DND-41 (cell line): ENCODE measurements at regions not wholly inside any gene's neighbourhood (a gene's known extent, or its start where the extent isn't known, plus 50 kb on each side); places are given as distances from the start of the nearest gene placed in this dataset.

Experiments used
- ATAC-seq: fragments of 200-7000 bp; cut with Tn5 transposase; 3 replicates; pipeline ENCODE4 v1.9.1; 2021; ENCODE audit warnings: low read depth; ENCODE audit not compliant: insufficient read depth
- DNase-seq: peaks from one replicate; pipeline ENCODE4 v3.0.0-alpha.2; 2020
- H2AFZ ChIP-seq: 2 replicates; pipeline ENCODE4 v1.6.0; 2012; ENCODE audit warnings: low read depth, low read length
- H3K27ac ChIP-seq: 2 replicates; pipeline ENCODE4 v1.5.1; 2012; ENCODE audit warnings: low read length, inconsistent platforms
- H3K27me3 ChIP-seq: fragments of 200-600 bp; sonication (generic); 2 replicates; pipeline ENCODE4 v1.6.0; 2012; ENCODE audit warnings: low read length, mild to moderate bottlenecking, inconsistent platforms; ENCODE audit not compliant: insufficient read depth, poor library complexity
- H3K36me3 ChIP-seq: 2 replicates; pipeline ENCODE4 v1.5.1; 2012; ENCODE audit warnings: low read length, inconsistent platforms; ENCODE audit not compliant: insufficient read depth
- H3K4me1 ChIP-seq: 2 replicates; pipeline ENCODE4 v1.5.1; 2012; ENCODE audit warnings: mild to moderate bottlenecking, low read length; ENCODE audit not compliant: insufficient read depth
- H3K4me2 ChIP-seq: 2 replicates; pipeline ENCODE4 v1.6.0; 2012; ENCODE audit warnings: mild to moderate bottlenecking, moderate library complexity, low read length, inconsistent platforms; ENCODE audit not compliant: insufficient read depth
- H3K4me3 ChIP-seq, 2 experiments: fragments of 200-600 bp in 1 of 2; shearing (Covaris generic) in 1 of 2; 2 replicates each; pipeline ENCODE4 v1.5.1; 2012 to 2016; ENCODE audit warnings: inconsistent platforms in 2 of 2, low read length in 2 of 2, mild to moderate bottlenecking in 2 of 2, low read depth in 1 of 2, moderate library complexity in 1 of 2
- H3K79me2 ChIP-seq: 2 replicates; pipeline ENCODE4 v1.6.0; 2012; ENCODE audit warnings: low read length, inconsistent platforms; ENCODE audit not compliant: insufficient read depth
- H3K9ac ChIP-seq: 2 replicates; pipeline ENCODE4 v1.6.0; 2012; ENCODE audit warnings: low read depth, mild to moderate bottlenecking, inconsistent platforms, low read length, moderate library complexity
- H3K9me3 ChIP-seq: 2 replicates; pipeline ENCODE4 v1.5.1; 2012; ENCODE audit warnings: low read length, moderate library complexity, mild to moderate bottlenecking, inconsistent platforms; ENCODE audit not compliant: insufficient read depth, severe bottlenecking
- H4K20me1 ChIP-seq: 2 replicates; pipeline ENCODE4 v1.6.0; 2012; ENCODE audit warnings: low read length; ENCODE audit not compliant: insufficient read depth
- EZH2 ChIP-seq: IDR thresholded peaks from 3 replicates; pipeline ENCODE4 v1.6.1; 2012; ENCODE audit warnings: borderline replicate concordance, low read depth, mild to moderate bottlenecking, moderate library complexity, low read length, inconsistent platforms; ENCODE audit not compliant: severe bottlenecking
- TF ChIP-seq, protein P1 (sequence below): IDR thresholded peaks from 2 replicates; pipeline ENCODE4 v1.5.1; 2012; ENCODE audit warnings: borderline replicate concordance, low read length, moderate library complexity, mild to moderate bottlenecking; ENCODE audit not compliant: poor library complexity, severe bottlenecking; ENCODE audit errors: extremely low read depth

DNA sequence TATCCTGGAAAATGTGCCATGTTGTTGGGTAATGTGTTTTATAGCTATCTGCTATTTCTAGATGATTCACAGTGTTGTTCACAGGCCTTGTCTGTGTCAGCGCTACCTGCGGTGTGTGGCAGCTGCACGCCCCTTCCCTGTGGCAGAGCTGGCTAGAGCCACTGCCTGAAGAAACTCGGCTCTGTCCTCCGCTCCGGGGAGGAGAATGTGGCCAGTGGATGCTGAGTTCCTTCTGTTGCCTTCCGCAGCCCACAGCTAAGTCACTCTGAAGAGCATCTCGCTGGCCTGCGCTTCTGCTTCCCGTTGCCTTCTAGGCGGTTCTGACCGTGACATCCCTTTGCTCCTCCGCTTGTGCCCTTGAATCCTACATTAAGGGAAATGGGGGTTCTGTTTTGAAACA is 135.1 kb downstream of the PLG start:
- TF ChIP-seq EZH2: no peak
- TF ChIP-seq, protein P1, sequence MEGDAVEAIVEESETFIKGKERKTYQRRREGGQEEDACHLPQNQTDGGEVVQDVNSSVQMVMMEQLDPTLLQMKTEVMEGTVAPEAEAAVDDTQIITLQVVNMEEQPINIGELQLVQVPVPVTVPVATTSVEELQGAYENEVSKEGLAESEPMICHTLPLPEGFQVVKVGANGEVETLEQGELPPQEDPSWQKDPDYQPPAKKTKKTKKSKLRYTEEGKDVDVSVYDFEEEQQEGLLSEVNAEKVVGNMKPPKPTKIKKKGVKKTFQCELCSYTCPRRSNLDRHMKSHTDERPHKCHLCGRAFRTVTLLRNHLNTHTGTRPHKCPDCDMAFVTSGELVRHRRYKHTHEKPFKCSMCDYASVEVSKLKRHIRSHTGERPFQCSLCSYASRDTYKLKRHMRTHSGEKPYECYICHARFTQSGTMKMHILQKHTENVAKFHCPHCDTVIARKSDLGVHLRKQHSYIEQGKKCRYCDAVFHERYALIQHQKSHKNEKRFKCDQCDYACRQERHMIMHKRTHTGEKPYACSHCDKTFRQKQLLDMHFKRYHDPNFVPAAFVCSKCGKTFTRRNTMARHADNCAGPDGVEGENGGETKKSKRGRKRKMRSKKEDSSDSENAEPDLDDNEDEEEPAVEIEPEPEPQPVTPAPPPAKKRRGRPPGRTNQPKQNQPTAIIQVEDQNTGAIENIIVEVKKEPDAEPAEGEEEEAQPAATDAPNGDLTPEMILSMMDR: no peak
- Histone ChIP-seq H3K4me1 (no peaks in the 10 kb centered on the region), H3K9me3 (no peaks in the 10 kb centered on the region), H2AFZ (no peak overlapping the region), H3K9ac (no peak overlapping the region), H3K27ac (no peak overlapping the region), H3K79me2 (no peaks in the 10 kb centered on the region), H4K20me1 (no peaks in the 10 kb centered on the region), H3K27me3 (no peaks in the 10 kb centered on the region), H3K4me3 (no peak overlapping the region), H3K4me2 (no peak overlapping the region), H3K36me3 (no peaks in the 10 kb centered on the region)
- ATAC-seq (no peak), DNase-seq (no peak)

- Histone ChIP-seq H3K9ac (no peak overlapping the region), H3K9me3 (no peaks in the 10 kb centered on the region), H3K27ac (no peak overlapping the region), H3K36me3 (no peaks in the 10 kb centered on the region), H4K20me1 (no peaks in the 10 kb centered on the region), H3K4me1 (no peaks in the 10 kb centered on the region), H3K4me3 (no peak overlapping the region), H3K4me2 (no peak overlapping the region), H3K79me2 (no peaks in the 10 kb centered on the region), H3K27me3 (no peaks in the 10 kb centered on the region), H2AFZ (no peak overlapping the region)
- TF ChIP-seq, protein P1: no peak
- no peak for TF ChIP-seq EZH2
- ATAC-seq (no peak), DNase-seq (no peak)
Observed at GRCh38 chr6:160851031-160851430, 140.5 kb upstream of the MAP3K4 start.

- Histone ChIP-seq H3K27ac (no peak overlapping the region), H3K4me2 (no peak overlapping the region), H3K27me3 (no peaks in the 10 kb centered on the region), H3K79me2 (no peaks in the 10 kb centered on the region), H3K4me1 (no peaks in the 10 kb centered on the region), H3K36me3 (no peaks in the 10 kb centered on the region), H4K20me1 (no peaks in the 10 kb centered on the region), H3K4me3 (no peak overlapping the region), H3K9ac (no peak overlapping the region), H3K9me3 (no peaks in the 10 kb centered on the region), H2AFZ (no peak overlapping the region)
- no peak for ATAC-seq
- DNase-seq: no peak
- TF ChIP-seq EZH2: no peak
- TF ChIP-seq, protein P1: no peak
Observed at GRCh38 chr6:160853946-160854345, 137.6 kb upstream of the MAP3K4 start.

DNA sequence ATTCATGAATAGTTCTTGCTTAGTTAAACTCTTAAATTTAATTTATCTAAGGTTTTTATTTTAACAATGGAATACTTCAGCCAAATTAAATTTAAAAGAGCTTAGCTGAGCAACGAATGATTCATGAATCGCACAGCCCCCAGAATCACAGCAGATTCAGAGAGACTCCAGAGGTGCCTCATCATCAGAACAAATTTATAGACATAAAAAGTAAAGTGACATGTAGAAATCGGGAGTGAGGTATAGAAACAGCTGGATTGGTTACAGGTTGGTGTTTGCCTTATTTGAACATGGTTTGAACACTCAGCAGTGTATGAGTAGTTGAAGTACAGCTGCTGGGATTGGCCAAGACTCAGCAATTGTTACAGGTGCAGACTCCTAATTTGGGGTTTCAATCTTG is 132.7 kb upstream of the MAP3K4 start:
- ATAC-seq: no peak
- no peak overlapping the region for H3K4me2 ChIP-seq
- no peaks in the 10 kb centered on the region for H3K27me3 ChIP-seq
- H3K36me3 ChIP-seq: no peaks in the 10 kb centered on the region
- TF ChIP-seq EZH2: no peak
- TF ChIP-seq, protein P1: no peak
- H3K4me1 ChIP-seq: no peaks in the 10 kb centered on the region
- H3K9ac ChIP-seq: no peak overlapping the region
- H4K20me1 ChIP-seq: no peaks in the 10 kb centered on the region
- H3K9me3 ChIP-seq: no peaks in the 10 kb centered on the region
- no peak overlapping the region for H3K27ac ChIP-seq
- H3K79me2 ChIP-seq: no peaks in the 10 kb centered on the region
- DNase-seq: no peak
- H2AFZ ChIP-seq: no peak overlapping the region
- H3K4me3 ChIP-seq: no peak overlapping the region
